CD14-positive monocyte (primary cell): ENCODE measurements at regions not wholly inside any gene's neighbourhood (a gene's known extent, or its start where the extent isn't known, plus 50 kb on each side); places are given as distances from the start of the nearest gene placed in this dataset.

Experiments used
- DNase-seq, 3 donors: peaks; one replicate each; pipeline ENCODE4 v3.0.0-alpha.2; 2011 to 2022
- H2AFZ ChIP-seq: 2 replicates; pipeline ENCODE4 v1.6.0; 2012; ENCODE audit warnings: mild to moderate bottlenecking, low read depth, low read length, inconsistent platforms; ENCODE audit not compliant: insufficient read depth, poor library complexity, severe bottlenecking
- H3K27ac ChIP-seq, 2 donors: 1 replicate in 1 of 2; 2 replicates in 1 of 2; pipeline ENCODE4 v1.5.1; 2012 to 2013; ENCODE audit warnings: low read length in 2 of 2, control low read depth in 1 of 2, inconsistent platforms in 1 of 2, low read depth in 1 of 2, mild to moderate bottlenecking in 1 of 2
- H3K27me3 ChIP-seq, 2 donors: one replicate each; pipeline versions ENCODE4 v1.6.0 to v1.6.1; 2011 to 2013; ENCODE audit warnings: low read length in 2 of 2; ENCODE audit not compliant: control insufficient read depth in 2 of 2, insufficient read depth in 2 of 2
- H3K36me3 ChIP-seq, 2 donors: replicated peaks in 1 of 2; 1 replicate in 1 of 2; 2 replicates in 1 of 2; pipeline versions ENCODE4 v1.5.1 to v1.6.1; 2012 to 2013; ENCODE audit warnings: low read length in 2 of 2, control low read depth in 1 of 2, inconsistent platforms in 1 of 2, mild to moderate bottlenecking in 1 of 2; ENCODE audit not compliant: insufficient read depth in 2 of 2, control insufficient read depth in 1 of 2
- H3K4me1 ChIP-seq, 2 donors: 1 replicate in 1 of 2; 2 replicates in 1 of 2; pipeline versions ENCODE4 v1.5.1 to v1.6.1; 2012 to 2013; ENCODE audit warnings: low read length in 2 of 2, control low read depth in 1 of 2, inconsistent platforms in 1 of 2, mild to moderate bottlenecking in 1 of 2, moderate library complexity in 1 of 2; ENCODE audit not compliant: insufficient read depth in 2 of 2, control insufficient read depth in 1 of 2
- H3K4me2 ChIP-seq: replicated peaks from 2 replicates; pipeline ENCODE3; 2012; ENCODE audit warnings: low read length, moderate library complexity, mild to moderate bottlenecking; ENCODE audit not compliant: poor library complexity, severe bottlenecking; ENCODE audit errors: extremely low read depth
- H3K4me3 ChIP-seq, 3 experiments: fragments of 200-600 bp in 1 of 3; sonication (generic) in 1 of 3; replicated peaks in 1 of 3; 1 replicate in 2 of 3; 2 replicates in 1 of 3; pipeline ENCODE4 v1.5.1; 2011 to 2013; ENCODE audit warnings: low read length in 3 of 3, mild to moderate bottlenecking in 3 of 3, control low read depth in 2 of 3, low read depth in 2 of 3, inconsistent platforms in 1 of 3, moderate library complexity in 1 of 3
- H3K79me2 ChIP-seq: 2 replicates; pipeline ENCODE4 v1.6.0; 2012; ENCODE audit warnings: mild to moderate bottlenecking, control low read depth, inconsistent platforms, low read length, moderate library complexity; ENCODE audit not compliant: insufficient read depth
- H3K9ac ChIP-seq: 2 replicates; pipeline ENCODE4 v1.6.0; 2017; ENCODE audit warnings: low read length, mild to moderate bottlenecking; ENCODE audit not compliant: insufficient read depth, poor library complexity, severe bottlenecking
- H3K9me3 ChIP-seq, 2 donors: replicated peaks in 1 of 2; 1 replicate in 1 of 2; 2 replicates in 1 of 2; pipeline versions ENCODE4 v1.5.1 to v1.6.1; 2012 to 2013; ENCODE audit warnings: low read length in 2 of 2, control low read depth in 1 of 2; ENCODE audit not compliant: control insufficient read depth in 1 of 2, insufficient read depth in 1 of 2
- H4K20me1 ChIP-seq: 2 replicates; pipeline ENCODE4 v1.6.0; 2012; ENCODE audit warnings: mild to moderate bottlenecking, low read length, control low read depth, moderate library complexity; ENCODE audit not compliant: insufficient read depth
- H3K27ac Mint-ChIP-seq, 7 donors: one replicate each; pipeline ENCODE4 v1.8.0; 2020; ENCODE audit warnings: mild to moderate bottlenecking in 7 of 7, mixed read lengths in 7 of 7, moderate library complexity in 6 of 7, inconsistent platforms in 2 of 7
- H3K27me3 Mint-ChIP-seq, 3 donors: one replicate each; pipeline ENCODE4 v1.8.0; 2021 to 2022; ENCODE audit warnings: low read depth in 3 of 3, mild to moderate bottlenecking in 3 of 3, mixed read lengths in 3 of 3, moderate library complexity in 3 of 3, inconsistent platforms in 1 of 3
- H3K36me3 Mint-ChIP-seq, 2 donors: one replicate each; pipeline ENCODE4 v1.8.0; 2020; ENCODE audit warnings: mixed read lengths in 2 of 2, inconsistent platforms in 1 of 2, mild to moderate bottlenecking in 1 of 2
- H3K4me1 Mint-ChIP-seq: one replicate; pipeline ENCODE4 v1.8.0; 2020; ENCODE audit warnings: mild to moderate bottlenecking, mixed read lengths
- H3K4me3 Mint-ChIP-seq, 2 donors: one replicate each; pipeline ENCODE4 v1.8.0; 2020; ENCODE audit warnings: mild to moderate bottlenecking in 2 of 2, mixed read lengths in 2 of 2, moderate library complexity in 1 of 2
- H3K9me3 Mint-ChIP-seq, 7 donors: one replicate each; pipeline ENCODE4 v1.8.0; 2020 to 2022; ENCODE audit warnings: mixed read lengths in 7 of 7, mild to moderate bottlenecking in 6 of 7, moderate library complexity in 6 of 7, inconsistent platforms in 2 of 7
- CTCF ChIP-seq: fragments of 200-600 bp; IDR thresholded peaks from one replicate; pipeline ENCODE4 v1.8.0; 2022; ENCODE audit warnings: antibody characterized with exemption, mild to moderate bottlenecking
- WGBS: methylation state at CpG from one replicate; pipeline ENCODE4 v1.1.5; 2013; ENCODE audit warnings: missing lambda C conversion rate; ENCODE audit not compliant: insufficient coverage; 5-methylcytosine and 5-hydroxymethylcytosine counted together
- intact Hi-C, 2 donors: fragments of 100-400 bp; cut with micrococcal nuclease; formaldehyde crosslinking; loops; one replicate each; pipeline versions ENCODE4 v1.15.0 to v1.15.1; 2023

GRCh38 chr11:25435197-25435596 is 896.7 kb upstream of the ANO3 start:
- Histone ChIP-seq H3K9ac (no peak overlapping the region), H3K36me3 (no peaks in the 10 kb centered on the region), H3K4me1 (no peaks in the 10 kb centered on the region), H3K9me3 (no peaks in the 10 kb centered on the region), H3K4me2 (no peak overlapping the region), H3K79me2 (no peaks in the 10 kb centered on the region), H3K4me3 (no peak overlapping the region), H2AFZ (no peak overlapping the region), H4K20me1 (no peaks in the 10 kb centered on the region), H3K27me3 (no peaks in the 10 kb centered on the region), H3K27ac (no peak overlapping the region)
- no peak overlapping the region for H3K4me3 Mint-ChIP-seq
- no peaks in the 10 kb centered on the region for H3K36me3 Mint-ChIP-seq
- H3K27ac Mint-ChIP-seq, result no peak overlapping the region
- DNase-seq, result no peak
- WGBS, result no CpG with 5 or more reads among the region's 1 CpG
- H3K27me3 Mint-ChIP-seq, result peaks cover 0 to 2% (median 0%) of the 10 kb centered on the region in 3 donors
- H3K9me3 Mint-ChIP-seq, result peaks cover 0 to 3% (median 2%) of the 10 kb centered on the region in 7 donors
- intact Hi-C loops, result no loop called here
- TF ChIP-seq CTCF, result no peak
- H3K4me1 Mint-ChIP-seq, result no peaks in the 10 kb centered on the region

- no peak for DNase-seq
- Histone ChIP-seq H3K36me3 (no peaks in the 10 kb centered on the region), H3K9me3 (no peaks in the 10 kb centered on the region), H3K4me3 (no peak overlapping the region), H2AFZ (no peak overlapping the region), H3K27ac (no peak overlapping the region), H3K4me2 (no peak overlapping the region), H3K9ac (no peak overlapping the region), H4K20me1 (no peaks in the 10 kb centered on the region), H3K79me2 (no peaks in the 10 kb centered on the region), H3K27me3 (no peaks in the 10 kb centered on the region), H3K4me1 (no peaks in the 10 kb centered on the region)
- Mint-ChIP-seq H3K4me3 (no peak overlapping the region), H3K27me3 (peaks cover 0 to 2% (median 0%) of the 10 kb centered on the region in 3 donors), H3K36me3 (no peaks in the 10 kb centered on the region), H3K27ac (no peak overlapping the region), H3K9me3 (peaks cover 0 to 3% (median 2%) of the 10 kb centered on the region in 7 donors), H3K4me1 (no peaks in the 10 kb centered on the region)
- TF ChIP-seq CTCF, result no peak
- intact Hi-C loops, result no loop called here
- whole genome bisulfite sequencing, result no CpG with 5 or more reads among the region's 2 CpGs
Measured at GRCh38 chr11:25436326-25436725, 895.6 kb upstream of the ANO3 start.
